ENCODE measurements at regions not wholly inside any gene's neighbourhood (a gene's known extent, or its start where the extent isn't known, plus 50 kb on each side); places are given as distances from the start of the nearest gene placed in this dataset.
"Not testable (repeated sequence)": the region's sequence is repeated elsewhere in the genome, so short reads cannot be mapped to it uniquely, and the experiment has no call there.

GRCh38 chr13:18194631-18195364, 986.8 kb downstream of the TUBA3C start:
- H4K20me1 ChIP-seq (ENCODE audit: low read length); H3K79me2 ChIP-seq (ENCODE audit: low read length); intact Hi-C loops (cut with micrococcal nuclease); H2AFZ ChIP-seq (ENCODE audit: low read length); POLR2A ChIA-PET (ENCODE audit: unreplicated experiment); H3K9me2 ChIP-seq (replicated peaks; ENCODE audit: low read length); H3K27ac ChIP-seq (ENCODE audit: low read length); H3F3A ChIP-seq (ENCODE audit: low read length, unreplicated experiment); CTCF ChIA-PET; H3K4me3 ChIP-seq (ENCODE audit: low read length); H3K4me1 ChIP-seq (ENCODE audit: insufficient read depth, low read length); H3K9me3 ChIP-seq (ENCODE audit: low read length); H3K36me3 ChIP-seq (ENCODE audit: low read depth, low read length); H3K27me3 ChIP-seq (ENCODE audit: low read length); H3K4me2 ChIP-seq (ENCODE audit: low read length); DNase-seq; H3K9ac ChIP-seq (ENCODE audit: low read length); BruUV-seq (replicated peaks): not testable (repeated sequence)
- peak; percentile 75 for ATAC-seq

GRCh38 chr13:18194104-18194503, 987.5 kb downstream of the TUBA3C start:
- BruUV-seq (replicated peaks); H4K20me1 ChIP-seq (ENCODE audit: low read length); H3K9me3 ChIP-seq (ENCODE audit: low read length); CTCF ChIA-PET; H3K79me2 ChIP-seq (ENCODE audit: low read length); H3K9ac ChIP-seq (ENCODE audit: low read length); H3K4me2 ChIP-seq (ENCODE audit: low read length); H3K27me3 ChIP-seq (ENCODE audit: low read length); H3F3A ChIP-seq (ENCODE audit: low read length, unreplicated experiment); DNase-seq; POLR2A ChIA-PET (ENCODE audit: unreplicated experiment); intact Hi-C loops (cut with micrococcal nuclease); H2AFZ ChIP-seq (ENCODE audit: low read length); H3K9me2 ChIP-seq (replicated peaks; ENCODE audit: low read length); H3K4me1 ChIP-seq (ENCODE audit: insufficient read depth, low read length); H3K4me3 ChIP-seq (ENCODE audit: low read length); H3K27ac ChIP-seq (ENCODE audit: low read length); ATAC-seq; H3K36me3 ChIP-seq (ENCODE audit: low read depth, low read length): not testable (repeated sequence)
